ENCODE measurements at regions not wholly inside any gene's neighbourhood (a gene's known extent, or its start where the extent isn't known, plus 50 kb on each side); places are given as distances from the start of the nearest gene placed in this dataset.
"Not testable (repeated sequence)": the region's sequence is repeated elsewhere in the genome, so short reads cannot be mapped to it uniquely, and the experiment has no call there.

DNA sequence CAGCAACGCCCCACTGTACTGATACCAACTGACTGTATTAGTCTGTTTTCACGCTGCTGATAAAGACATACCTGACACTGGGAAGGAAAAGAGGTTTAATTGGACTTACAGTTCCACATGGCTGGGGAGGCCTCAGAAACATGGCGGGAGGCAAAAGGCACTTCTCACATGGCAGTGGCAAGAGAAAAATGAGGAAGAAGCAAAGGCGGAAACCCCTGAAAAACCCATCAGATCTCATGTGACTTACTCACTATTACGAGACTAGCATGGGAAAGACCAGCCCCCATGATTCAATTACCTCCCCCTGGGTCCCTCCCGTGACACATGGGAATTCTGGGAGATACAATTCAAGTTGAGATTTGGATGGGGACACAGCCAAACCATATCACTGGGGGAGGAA, 110.0 kb upstream of the LNX1 start:
- DNase-seq (ENCODE audit: low read depth, low spot score); ATAC-seq; H3K27ac ChIP-seq (ENCODE audit: low read depth, low read length); H3K9ac ChIP-seq (ENCODE audit: low read length); CTCF ChIA-PET; POLR2A ChIA-PET; H3K4me2 ChIP-seq (ENCODE audit: low read length); H2AFZ ChIP-seq (ENCODE audit: low read depth, low read length, poor library complexity, severe bottlenecking); H3K27me3 ChIP-seq (ENCODE audit: insufficient read depth, low read length); H3K79me2 ChIP-seq (ENCODE audit: insufficient read depth, low read length); H3K9me3 ChIP-seq (ENCODE audit: control insufficient read depth in 1 of 2, insufficient read depth in 1 of 2, low read depth in 1 of 2, low read length in 2 of 2); H3K9me2 ChIP-seq (ENCODE audit: insufficient read depth); RAD21 ChIA-PET (ENCODE audit: low non-redundant PET in 1 of 2, low total read pairs in 2 of 2, uncharacterized antibody in 2 of 2, unreplicated experiment in 2 of 2); H3K4me3 ChIP-seq (replicated peaks in 1 of 2; ENCODE audit: low read depth in 1 of 2, low read length in 2 of 2); BruUV-seq (replicated peaks); H4K20me1 ChIP-seq (ENCODE audit: insufficient read depth); H3K36me3 ChIP-seq (ENCODE audit: control insufficient read depth in 1 of 2, insufficient read depth in 2 of 2, low read length in 2 of 2): not testable (repeated sequence)
- intact Hi-C loops (cut with micrococcal nuclease): loop anchor here (10.0 kb wide), 1 partner anchor 686 kb away; no protein-coding TSS in a partner anchor
- peaks cover 12 to 15% of the 10 kb centered on the region in 2 experiments for H3K4me1 ChIP-seq (ENCODE audit: control insufficient read depth in 1 of 2, insufficient read depth in 2 of 2, low read length in 2 of 2)

DNA sequence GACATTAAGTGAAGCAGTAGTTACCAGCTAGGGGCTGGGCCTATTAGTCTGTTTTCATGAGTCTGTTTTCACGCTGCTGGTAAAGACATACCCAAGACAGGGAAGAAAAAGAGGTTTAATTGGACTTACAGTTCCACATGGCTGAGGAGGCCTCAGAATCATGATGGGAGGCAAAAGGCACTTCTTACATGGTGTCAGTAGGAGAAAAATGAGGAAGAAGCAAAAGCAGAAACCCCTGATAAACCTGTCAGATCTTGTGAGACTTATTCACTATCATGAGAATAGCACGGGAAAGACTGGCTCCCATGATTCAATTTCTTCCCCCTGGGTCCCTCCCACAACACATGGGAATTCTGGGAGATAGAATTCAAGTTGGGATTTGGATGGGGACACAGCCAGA, 108.0 kb upstream of the LNX1 start:
- H3K79me2 ChIP-seq (ENCODE audit: insufficient read depth, low read length); H2AFZ ChIP-seq (ENCODE audit: low read depth, low read length, poor library complexity, severe bottlenecking); H3K9me3 ChIP-seq (ENCODE audit: control insufficient read depth in 1 of 2, insufficient read depth in 1 of 2, low read depth in 1 of 2, low read length in 2 of 2); H3K27me3 ChIP-seq (ENCODE audit: insufficient read depth, low read length); BruUV-seq (replicated peaks); H3K4me3 ChIP-seq (replicated peaks in 1 of 2; ENCODE audit: low read depth in 1 of 2, low read length in 2 of 2); CTCF ChIA-PET; H3K9ac ChIP-seq (ENCODE audit: low read length); POLR2A ChIA-PET; RAD21 ChIA-PET (ENCODE audit: low non-redundant PET in 1 of 2, low total read pairs in 2 of 2, uncharacterized antibody in 2 of 2, unreplicated experiment in 2 of 2); DNase-seq (ENCODE audit: low read depth, low spot score); H4K20me1 ChIP-seq (ENCODE audit: insufficient read depth); intact Hi-C loops (cut with micrococcal nuclease); H3K27ac ChIP-seq (ENCODE audit: low read depth, low read length); H3K36me3 ChIP-seq (ENCODE audit: control insufficient read depth in 1 of 2, insufficient read depth in 2 of 2, low read length in 2 of 2); H3K4me2 ChIP-seq (ENCODE audit: low read length); H3K9me2 ChIP-seq (ENCODE audit: insufficient read depth); ATAC-seq: not testable (repeated sequence)
- H3K4me1 ChIP-seq (ENCODE audit: control insufficient read depth in 1 of 2, insufficient read depth in 2 of 2, low read length in 2 of 2): peaks cover 12 to 15% of the 10 kb centered on the region in 2 experiments

DNA sequence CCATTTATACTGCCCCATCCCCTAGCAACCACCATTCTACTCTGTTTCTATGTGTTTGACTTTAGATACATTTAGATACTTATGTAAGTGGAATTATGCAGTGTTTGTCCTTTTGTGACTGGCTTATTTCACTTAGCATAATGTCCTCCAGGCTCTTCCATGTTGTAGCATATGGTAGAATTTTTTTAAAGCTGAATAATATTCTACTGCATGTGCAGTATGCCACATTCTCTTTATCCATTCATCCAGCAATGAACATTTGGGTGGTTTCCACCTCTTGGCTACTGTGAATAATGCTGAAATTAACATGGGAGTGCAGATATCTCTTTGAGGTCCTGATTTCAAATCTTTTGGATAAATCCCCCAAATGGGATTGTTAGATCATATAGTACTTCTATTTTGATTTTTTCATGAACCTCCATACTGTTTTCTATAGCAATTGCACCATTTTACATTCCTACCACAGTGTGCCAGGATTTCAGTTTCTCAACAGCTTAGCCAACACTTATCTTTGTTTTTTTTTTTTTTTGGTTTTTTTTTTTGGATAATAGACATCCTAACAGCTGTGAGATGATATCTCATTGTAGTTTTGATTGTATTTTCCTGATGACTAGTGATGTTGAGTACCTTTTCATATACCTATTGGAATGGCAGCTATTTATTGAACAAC, 105.9 kb upstream of the LNX1 start:
- ChIA-PET RAD21 (ENCODE audit: low non-redundant PET in 1 of 2, low total read pairs in 2 of 2, uncharacterized antibody in 2 of 2, unreplicated experiment in 2 of 2) (no interaction called here), POLR2A (no interaction called here), CTCF (interaction anchor here (1.2 kb wide), 1 partner anchor 9 kb away, joined by 4 read pairs; no protein-coding TSS in a partner anchor)
- DNase-seq (ENCODE audit: low read depth, low spot score) (no peak), ATAC-seq (no peak)
- Histone ChIP-seq H3K36me3 (ENCODE audit: control insufficient read depth in 1 of 2, insufficient read depth in 2 of 2, low read length in 2 of 2) (no peaks in the 10 kb centered on the region), H3K9ac (ENCODE audit: low read length) (no peak overlapping the region), H3K4me2 (ENCODE audit: low read length) (no peak overlapping the region), H3K4me1 (ENCODE audit: control insufficient read depth in 1 of 2, insufficient read depth in 2 of 2, low read length in 2 of 2) (peaks cover under 1 to 2% of the 10 kb centered on the region in 2 experiments; a peak in 2 of 4 replicates), H2AFZ (ENCODE audit: low read depth, low read length, poor library complexity, severe bottlenecking) (no peak overlapping the region), H3K27me3 (ENCODE audit: insufficient read depth, low read length) (peaks cover 7% of the 10 kb centered on the region; the same call in 1 of the 2 replicates), H3K27ac (ENCODE audit: low read depth, low read length) (no peak overlapping the region), H4K20me1 (ENCODE audit: insufficient read depth) (no peaks in the 10 kb centered on the region), H3K9me3 (ENCODE audit: control insufficient read depth in 1 of 2, insufficient read depth in 1 of 2, low read depth in 1 of 2, low read length in 2 of 2) (no peaks in the 10 kb centered on the region), H3K79me2 (ENCODE audit: insufficient read depth, low read length) (no peaks in the 10 kb centered on the region), H3K9me2 (ENCODE audit: insufficient read depth) (no peaks in the 10 kb centered on the region), H3K4me3 (replicated peaks in 1 of 2; ENCODE audit: low read depth in 1 of 2, low read length in 2 of 2) (no peak overlapping the region)
- BruUV-seq (replicated peaks): no TSS peak
- intact Hi-C loops (cut with micrococcal nuclease): no loop called here
- TF ChIP-seq SRF (IDR thresholded peaks at IDR 0.05; ENCODE audit: low read depth) (no peak), POLR2A (IDR thresholded peaks at IDR 0.05; ENCODE audit: borderline replicate concordance, extremely low read depth, insufficient read depth, insufficient read length) (no peak), ELF1 (IDR thresholded peaks at IDR 0.05; ENCODE audit: borderline replicate concordance, low read depth) (no peak), SIN3A (IDR thresholded peaks at IDR 0.05; ENCODE audit: low read depth) (no peak)
- TF ChIP-seq, protein P1, sequence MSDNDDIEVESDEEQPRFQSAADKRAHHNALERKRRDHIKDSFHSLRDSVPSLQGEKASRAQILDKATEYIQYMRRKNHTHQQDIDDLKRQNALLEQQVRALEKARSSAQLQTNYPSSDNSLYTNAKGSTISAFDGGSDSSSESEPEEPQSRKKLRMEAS (IDR thresholded peaks at IDR 0.05): no peak
- TF ChIP-seq, protein P2, sequence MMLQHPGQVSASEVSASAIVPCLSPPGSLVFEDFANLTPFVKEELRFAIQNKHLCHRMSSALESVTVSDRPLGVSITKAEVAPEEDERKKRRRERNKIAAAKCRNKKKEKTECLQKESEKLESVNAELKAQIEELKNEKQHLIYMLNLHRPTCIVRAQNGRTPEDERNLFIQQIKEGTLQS (IDR thresholded peaks at IDR 0.05): no peak
- TF ChIP-seq, protein P3, sequence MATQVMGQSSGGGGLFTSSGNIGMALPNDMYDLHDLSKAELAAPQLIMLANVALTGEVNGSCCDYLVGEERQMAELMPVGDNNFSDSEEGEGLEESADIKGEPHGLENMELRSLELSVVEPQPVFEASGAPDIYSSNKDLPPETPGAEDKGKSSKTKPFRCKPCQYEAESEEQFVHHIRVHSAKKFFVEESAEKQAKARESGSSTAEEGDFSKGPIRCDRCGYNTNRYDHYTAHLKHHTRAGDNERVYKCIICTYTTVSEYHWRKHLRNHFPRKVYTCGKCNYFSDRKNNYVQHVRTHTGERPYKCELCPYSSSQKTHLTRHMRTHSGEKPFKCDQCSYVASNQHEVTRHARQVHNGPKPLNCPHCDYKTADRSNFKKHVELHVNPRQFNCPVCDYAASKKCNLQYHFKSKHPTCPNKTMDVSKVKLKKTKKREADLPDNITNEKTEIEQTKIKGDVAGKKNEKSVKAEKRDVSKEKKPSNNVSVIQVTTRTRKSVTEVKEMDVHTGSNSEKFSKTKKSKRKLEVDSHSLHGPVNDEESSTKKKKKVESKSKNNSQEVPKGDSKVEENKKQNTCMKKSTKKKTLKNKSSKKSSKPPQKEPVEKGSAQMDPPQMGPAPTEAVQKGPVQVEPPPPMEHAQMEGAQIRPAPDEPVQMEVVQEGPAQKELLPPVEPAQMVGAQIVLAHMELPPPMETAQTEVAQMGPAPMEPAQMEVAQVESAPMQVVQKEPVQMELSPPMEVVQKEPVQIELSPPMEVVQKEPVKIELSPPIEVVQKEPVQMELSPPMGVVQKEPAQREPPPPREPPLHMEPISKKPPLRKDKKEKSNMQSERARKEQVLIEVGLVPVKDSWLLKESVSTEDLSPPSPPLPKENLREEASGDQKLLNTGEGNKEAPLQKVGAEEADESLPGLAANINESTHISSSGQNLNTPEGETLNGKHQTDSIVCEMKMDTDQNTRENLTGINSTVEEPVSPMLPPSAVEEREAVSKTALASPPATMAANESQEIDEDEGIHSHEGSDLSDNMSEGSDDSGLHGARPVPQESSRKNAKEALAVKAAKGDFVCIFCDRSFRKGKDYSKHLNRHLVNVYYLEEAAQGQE (IDR thresholded peaks at IDR 0.05; ENCODE audit: low read depth): no peak

Measured in HCT116 (cell line).